HG03095 (cell line): ENCODE measurements at regions not wholly inside any gene's neighbourhood (a gene's known extent, or its start where the extent isn't known, plus 50 kb on each side); places are given as distances from the start of the nearest gene placed in this dataset.
"Not testable (repeated sequence)": the region's sequence is repeated elsewhere in the genome, so short reads cannot be mapped to it uniquely, and the experiment has no call there.

Experiments used
- ATAC-seq: cut with Tn5 transposase; IDR thresholded peaks from one replicate; pipeline ENCODE4 v1.9.1; 2021; ENCODE audit warnings: moderate library complexity; ENCODE audit not compliant: unreplicated experiment

DNA sequence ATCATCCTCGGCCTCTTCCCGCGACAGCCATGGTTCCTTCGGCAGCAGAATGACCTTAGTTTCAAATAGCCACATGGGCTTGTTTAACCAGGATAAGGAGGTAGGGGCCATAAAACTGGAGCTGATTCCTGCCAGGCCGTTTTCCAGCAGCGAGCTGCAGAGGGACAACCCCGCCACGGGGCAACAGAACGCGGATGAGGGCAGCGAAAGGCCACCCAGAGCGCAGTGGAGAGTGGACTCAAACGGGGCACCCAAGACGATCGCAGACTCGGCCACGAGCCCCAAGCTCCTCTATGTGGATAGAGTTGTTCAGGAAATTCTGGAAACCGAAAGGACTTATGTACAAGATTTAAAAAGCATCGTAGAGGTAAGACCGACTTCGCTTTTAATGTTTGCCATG lies 131.8 kb upstream of the MTHFD1L start:
- no peak for ATAC-seq

DNA sequence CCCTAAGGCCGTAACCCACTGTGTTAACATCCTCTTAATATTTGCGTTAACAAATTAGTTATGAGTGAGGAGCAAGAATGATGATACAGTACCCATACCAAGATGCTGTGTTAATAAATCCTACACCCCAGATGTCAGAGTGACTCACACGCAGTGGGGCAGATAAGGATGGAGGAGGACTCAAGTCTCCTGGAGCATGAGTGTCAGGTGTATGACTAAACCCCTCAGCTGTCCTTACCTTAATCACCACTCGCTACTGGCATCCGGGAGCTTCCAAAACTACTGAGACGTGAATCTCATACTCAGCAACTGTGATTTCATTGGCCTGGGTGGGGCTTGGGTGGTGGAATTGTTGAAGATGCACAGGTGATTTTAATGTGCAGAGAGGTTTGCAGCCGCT lies 131.3 kb upstream of the MTHFD1L start:
- ATAC-seq, result no peak

DNA sequence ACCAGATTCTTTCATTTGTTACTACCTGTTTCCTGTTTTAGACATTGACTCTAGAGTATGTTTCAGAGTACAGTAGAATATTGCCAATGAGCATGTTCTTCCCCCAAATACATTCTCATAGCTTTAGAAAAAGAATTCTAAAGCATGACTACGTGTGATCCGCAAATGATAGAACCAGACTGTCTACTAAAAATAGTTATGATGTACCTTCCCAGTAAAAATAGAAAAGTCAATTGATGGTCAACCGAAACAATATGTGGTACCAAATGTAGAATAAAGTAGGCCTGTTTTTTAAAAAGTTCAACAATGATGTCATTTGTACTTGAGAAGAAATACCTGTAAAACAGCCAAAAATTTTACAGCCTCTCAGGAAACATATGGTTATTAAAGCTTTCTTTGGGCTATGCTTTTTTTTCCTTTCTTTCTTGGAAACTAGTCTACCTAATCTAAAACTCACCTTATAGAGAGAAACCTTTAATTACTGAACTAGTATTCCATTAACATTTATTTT lies 130.1 kb upstream of the MTHFD1L start:
- ATAC-seq, result no peak

DNA sequence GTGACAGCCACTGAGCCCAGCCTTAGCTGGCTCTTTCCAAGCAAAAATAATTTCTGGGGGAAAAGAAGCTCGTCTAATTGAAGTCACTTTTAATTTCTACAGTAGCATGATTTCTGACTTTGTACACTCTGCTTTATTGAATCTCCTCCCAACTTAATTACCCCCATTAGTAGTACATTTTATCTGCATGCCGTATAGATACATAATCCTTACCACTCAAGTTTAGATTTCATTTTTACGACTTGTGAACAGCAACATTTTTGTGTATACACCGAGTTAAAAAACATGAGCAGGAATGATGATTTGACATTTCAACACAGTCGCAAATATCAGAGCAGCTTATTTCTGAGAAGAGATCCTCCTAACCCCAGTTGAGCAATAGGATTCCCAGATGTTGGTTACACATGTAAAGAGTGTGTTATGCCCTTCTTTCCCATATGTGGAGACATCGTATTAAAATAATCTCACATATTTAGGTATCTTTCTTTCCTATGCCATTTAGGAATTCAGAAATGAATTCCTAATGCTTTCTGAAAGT lies 127.3 kb upstream of the MTHFD1L start:
- no peak for ATAC-seq

DNA sequence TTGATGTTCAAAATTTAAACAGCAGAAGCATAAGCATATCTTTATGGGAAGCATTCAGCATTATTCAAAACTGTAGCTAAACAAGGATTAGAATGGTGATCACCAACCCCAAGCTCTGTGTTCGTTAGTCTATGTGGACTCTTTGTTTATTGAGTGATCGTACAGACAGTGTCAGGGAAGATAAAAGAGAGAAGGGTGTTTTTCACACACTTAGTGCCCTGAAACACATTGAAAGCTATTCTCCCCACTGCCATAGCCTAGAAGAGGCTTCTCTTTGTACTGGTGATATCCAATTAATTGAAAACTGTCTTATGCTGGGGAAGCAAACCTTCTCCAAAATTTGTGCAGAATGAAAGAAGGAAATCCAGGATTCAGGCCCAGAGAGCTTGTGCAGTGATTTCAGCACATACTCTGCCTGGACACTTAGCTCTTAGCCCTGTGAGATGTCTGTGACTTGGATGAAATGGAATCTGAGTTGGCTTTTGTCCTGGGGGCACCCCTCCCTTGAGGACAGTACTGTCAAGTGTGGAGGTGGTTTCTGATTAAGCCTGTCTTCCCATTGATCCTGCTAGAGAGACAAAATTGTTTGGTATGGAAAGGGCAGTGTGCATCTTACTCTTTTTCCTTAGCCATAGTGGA lies 125.7 kb upstream of the MTHFD1L start:
- ATAC-seq, result no peak

DNA sequence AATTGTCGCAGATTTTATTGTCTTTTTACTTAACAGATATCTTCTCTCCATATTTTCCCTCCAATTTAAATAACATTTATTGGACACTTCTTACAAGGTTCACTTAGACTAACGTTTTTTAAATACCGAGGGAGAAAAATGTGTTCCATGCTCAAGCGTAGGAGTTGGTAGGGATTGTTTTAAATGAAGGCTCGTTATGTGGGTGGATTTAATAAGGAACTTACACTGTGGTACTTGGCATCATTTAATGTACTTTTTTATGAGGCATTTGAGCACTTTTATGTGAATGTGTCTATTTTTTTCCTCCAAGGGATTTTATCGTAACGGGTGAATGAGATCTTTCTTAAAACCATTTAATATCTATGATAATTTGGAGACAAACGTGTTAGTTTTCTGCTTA lies 125.0 kb upstream of the MTHFD1L start:
- no peak for ATAC-seq

DNA sequence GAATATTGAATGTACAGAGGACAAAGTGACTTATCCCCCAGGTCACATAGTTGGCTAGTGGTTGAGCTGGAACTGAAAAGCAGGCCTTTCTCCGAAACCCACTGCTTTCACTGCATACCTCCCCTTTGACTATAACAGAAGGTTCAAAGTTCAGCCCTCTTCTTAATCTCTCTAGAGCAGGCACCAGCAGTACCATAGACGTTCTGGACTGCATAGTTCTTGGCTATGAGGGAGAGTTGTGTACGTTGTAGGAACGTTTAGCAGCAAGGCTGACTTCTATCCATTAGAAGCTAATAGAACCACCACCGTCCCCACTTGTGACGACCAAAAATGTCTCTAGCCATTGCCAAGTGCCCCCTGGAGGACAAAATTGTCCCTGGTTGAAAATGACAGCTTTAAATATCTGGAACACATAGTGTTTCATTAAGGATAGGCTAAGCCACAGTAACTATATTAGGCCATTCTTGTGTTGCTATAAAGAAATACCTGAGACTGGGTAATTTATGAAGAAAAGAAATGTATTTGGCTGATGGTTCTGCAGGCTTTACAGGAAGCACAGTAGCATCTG lies 123.8 kb upstream of the MTHFD1L start:
- ATAC-seq, result no peak

DNA sequence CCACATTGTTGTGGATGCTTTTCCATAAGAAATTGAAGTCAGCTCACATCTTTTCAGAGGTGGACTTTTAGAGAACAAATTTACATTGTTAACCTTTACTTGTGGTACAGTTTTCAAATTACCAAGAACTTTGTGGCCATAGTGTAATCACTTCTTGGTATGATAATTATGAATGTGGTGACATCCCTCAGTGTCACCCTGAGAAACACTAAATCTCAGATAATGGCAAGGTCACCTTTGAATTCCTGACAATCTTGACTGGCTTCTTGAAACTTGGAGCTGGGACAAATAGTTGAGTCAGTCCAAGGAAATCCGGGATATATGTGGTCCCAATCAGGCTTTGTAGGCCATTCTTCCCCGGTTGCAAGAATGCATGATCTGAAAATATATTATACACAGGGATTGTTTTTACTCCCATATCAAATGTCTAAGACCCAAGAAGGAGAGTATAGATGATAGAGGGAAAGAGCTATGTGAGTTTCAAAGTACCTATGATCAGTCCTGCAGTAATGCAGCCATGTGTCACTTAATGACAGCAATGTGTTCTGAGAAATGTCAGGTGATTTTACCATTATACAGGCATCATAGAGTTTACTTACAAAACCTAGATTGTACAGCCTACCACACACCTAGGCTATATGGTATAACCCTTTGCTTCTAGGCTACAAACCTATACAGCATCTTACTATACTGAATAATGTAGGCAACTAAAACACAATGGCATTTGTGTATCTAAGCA lies 120.8 kb upstream of the MTHFD1L start:
- no peak for ATAC-seq

DNA sequence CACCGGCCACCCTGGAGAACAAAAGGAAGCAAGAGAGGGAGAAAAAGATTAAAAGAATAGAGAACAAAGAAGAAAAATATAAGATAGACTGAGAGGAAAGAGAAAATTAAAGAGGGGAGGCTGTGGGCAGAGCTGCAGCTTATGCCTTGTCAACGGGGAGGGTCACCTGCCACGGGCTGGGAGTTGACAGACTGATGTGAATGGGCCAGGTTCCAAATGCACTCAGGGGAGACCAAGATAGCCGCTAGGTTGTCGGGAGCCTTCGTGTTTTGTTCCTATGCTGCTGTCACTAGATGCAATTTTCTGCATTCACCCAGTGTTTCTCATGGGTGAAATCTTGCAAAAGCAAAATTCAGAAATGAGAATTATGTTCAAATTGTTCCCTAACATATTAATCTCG lies 119.6 kb upstream of the MTHFD1L start:
- ATAC-seq, result no peak

DNA sequence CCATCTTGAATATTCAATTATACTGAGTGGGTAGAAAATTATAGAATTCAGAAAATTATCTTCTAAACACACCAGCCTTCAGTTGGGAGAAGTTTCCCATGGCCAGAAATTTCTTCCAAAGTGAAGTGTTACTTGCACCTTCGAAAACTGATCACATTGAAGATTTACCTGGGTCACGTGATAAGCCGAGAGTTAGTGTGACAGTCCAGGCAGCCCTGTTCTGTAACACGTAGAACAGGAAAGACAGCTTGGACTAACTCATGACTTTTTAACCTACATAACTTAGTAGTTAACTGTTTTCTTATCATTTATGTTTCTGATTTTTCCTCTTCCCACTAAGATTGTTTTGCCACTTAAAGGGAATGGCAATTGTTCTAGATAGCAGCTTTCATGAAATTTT lies 118.3 kb upstream of the MTHFD1L start:
- no peak for ATAC-seq

DNA sequence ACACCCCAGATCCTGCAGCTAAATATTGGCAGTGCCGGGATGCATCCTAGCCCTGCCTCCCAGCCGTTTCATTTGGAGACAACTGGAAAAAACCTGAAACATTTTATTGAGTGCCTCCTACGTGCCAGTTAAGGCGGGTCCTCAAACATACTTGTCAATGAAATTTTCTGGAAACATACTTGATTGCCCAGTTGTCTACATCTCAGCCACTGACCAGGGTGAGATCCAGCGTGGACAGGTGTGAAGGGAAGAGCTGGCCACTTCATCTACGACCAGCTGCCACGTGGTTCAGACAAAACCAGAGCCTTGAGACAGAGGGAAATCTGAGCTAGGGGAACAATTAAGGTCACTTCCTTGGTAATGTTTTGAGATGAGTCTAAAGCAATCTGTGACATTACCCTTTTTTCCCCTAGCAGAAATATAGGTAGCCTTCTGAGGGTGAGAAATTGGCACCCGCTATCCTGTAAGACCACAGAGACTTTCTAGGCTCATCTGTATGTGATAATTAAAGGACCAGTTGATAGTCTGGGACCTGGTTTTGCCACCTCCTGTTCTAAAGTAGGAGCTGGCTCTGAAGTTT lies 116.3 kb upstream of the MTHFD1L start:
- ATAC-seq, result no peak

DNA sequence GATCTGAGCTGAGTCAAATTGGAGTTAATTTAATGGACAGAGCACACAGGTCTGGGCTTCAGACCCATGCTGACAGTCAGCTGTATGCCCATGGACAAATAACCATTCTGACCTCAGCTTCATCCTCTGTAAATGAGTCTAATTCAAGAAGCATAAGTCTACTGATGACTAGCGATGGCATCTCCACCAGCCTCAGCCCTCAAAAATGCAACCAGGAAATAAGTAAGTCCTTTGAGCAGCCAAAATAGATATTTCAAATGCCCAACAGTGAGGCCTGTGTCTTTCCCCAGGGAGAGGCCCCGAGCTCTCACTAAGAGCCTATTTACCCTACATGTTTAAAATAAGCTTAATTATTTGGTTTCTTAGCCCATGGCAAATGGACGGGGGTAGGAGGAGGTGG lies 114.2 kb upstream of the MTHFD1L start:
- no peak for ATAC-seq

DNA sequence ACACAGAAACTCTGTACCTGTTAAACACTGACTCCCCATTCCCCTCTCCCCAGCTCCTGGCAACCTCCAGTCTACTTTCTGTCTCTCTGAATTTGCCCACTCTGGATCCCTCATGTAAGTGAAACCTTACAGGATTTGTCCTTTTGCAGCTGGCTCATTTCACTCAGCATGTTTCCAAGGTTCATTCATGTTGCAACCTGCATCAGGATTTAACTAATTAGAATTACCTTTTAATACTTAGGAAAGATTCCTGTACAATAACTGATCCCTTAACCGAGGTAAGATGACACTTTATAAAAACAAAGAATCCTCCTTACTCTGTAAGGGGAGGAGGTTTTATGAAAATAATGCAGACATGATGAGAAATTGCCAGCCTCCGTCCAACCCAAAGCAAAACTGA lies 113.1 kb upstream of the MTHFD1L start:
- ATAC-seq, result no peak

DNA sequence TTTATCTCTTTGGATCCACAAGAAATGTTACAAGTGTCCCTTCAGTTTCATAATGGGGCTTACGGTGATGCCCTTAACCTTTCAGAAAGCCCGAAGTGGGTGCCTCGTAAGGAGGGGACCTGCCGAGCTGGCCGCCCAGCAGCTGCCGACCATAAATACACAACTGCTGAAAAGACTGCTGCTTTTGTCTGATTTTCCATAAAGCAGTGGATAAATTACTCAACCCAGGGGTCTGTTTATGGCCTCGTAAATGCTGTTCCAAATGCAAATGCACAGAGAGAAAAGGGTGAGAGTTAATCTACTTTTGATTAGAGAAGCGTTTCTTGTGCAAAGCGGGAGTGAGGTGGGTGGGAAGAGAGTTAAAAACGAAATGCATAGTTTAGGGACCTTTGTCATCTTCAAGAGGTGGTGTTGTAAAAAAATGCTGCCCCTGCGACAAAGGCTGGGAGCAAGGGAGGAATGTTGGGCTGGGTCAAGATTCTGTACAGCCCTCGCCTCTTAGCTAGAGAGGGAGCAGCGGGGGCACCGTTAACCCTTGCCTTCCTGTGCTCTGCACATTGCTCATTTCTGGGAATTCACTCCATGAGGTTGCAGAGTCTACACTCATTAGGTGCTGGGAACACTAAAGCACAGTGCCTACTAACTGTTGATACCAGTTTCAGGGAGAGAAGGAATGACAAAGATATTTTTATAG lies 112.0 kb upstream of the MTHFD1L start:
- no peak for ATAC-seq

DNA sequence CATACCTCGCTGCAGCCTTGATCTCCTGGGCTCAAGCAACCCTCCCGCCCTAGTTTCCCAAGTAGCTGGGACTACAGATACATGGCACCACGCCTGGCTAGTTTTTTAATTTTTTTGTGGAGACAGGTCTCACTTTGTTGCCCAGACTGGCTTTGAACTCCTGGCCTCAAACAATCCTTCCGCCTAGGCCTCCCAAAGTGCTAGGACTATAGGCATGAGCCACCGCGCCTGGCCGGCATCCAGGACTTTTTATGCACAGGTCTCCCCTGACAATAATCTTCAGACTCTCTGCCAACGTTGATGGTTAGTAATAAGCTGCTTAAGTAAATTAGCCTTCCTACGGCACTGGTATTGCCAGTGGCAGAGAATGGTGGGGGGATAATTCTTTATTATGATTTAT lies 110.5 kb upstream of the MTHFD1L start:
- no peak for ATAC-seq

DNA sequence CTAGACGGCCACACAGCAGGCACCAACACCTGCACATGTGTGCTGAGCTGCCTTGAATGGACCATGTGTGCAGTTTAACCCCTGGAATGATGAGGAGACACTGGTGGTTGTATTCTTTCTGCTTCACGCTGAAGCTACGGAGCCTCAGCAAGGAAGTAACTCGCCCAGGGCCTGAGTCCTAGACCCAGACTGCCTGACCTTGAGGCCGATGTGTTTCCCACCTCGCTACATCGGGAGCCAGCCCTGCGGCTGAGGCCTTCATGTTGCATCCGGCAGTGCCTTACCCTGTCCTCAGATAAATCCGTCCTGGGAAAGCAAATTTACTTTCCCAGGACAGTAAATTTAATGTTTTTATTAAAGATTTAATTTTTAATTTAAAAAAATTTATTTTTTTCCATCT lies 110.0 kb upstream of the MTHFD1L start:
- no peak for ATAC-seq

DNA sequence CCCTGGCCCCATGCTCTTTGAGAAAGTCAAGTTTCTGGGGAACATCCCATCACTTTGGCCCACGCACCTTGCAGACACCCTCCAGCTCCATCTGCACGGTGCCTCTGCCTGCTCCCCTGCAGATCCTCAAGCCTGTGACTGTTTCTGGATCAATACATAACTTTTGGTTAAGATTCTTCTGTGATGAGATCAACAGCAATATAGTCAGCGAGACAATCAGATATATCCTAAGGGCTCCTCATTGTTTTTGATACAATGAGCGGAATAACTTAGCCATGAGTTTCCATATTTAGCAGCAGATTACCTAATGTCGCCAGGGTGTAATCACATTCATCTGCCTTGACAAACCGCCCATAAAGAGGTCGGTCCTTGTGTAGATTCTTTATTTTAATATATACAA lies 109.3 kb upstream of the MTHFD1L start:
- no peak for ATAC-seq

DNA sequence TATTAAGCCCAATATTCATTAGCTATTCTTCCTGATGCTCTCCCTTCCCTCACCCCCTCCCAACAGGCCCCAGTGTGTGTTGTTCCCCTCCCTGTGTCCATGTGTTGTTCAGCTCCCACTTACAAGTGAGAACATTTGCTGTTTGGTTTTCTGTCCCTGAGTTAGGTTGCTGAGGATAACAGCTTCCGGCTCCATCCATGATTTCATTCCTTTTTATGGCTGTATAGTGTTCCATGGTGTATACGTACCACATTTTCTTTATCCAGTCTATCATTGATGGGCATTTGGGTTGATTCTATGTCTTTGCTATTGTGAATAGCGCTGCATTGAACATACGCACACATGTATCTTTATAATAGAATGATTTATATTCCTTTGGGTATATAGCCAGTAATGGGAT lies 107.7 kb upstream of the MTHFD1L start:
- not testable (repeated sequence) for ATAC-seq

DNA sequence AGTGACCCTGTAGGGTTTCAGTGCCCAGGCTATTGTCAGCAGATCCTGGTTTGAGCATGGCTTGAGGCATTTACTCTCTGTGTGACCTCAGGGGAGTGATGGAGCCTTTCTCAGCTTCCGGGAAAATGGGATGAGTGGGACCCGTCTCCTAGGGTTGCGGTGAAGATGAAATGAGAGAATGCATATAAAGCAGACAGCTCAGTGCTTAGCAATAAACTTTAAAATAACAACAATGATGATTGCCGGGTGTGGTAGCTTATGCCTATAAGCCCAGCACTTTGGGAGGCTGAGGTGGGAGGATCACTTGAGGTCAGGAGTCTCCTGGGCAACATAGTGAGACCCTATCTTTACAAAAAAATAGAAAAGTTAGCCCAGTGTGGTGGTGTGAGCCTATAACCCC lies 106.0 kb upstream of the MTHFD1L start:
- ATAC-seq, result no peak

DNA sequence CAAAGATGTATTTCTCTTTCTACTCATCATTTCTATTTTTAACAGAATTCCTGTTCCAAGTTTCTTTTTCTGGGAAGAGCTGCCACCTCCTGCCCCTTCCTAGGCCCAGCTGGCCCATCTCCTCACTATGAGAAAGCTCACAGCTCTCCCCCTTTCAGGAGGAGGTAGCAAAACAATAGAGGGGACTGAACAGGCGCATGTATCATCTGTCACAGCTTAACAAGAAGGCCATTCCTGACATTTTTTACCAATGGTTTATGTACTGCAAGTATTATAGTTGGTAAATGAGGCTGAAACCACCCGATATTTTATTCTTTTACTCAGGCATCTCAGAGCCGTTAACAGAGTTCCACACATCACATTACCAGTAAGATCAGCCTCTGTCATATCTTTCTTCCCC lies 103.7 kb upstream of the MTHFD1L start:
- ATAC-seq, result no peak
